CD4-positive, alpha-beta T cell treated with Interleukin-15 for 4 hours (primary cell): ENCODE measurements at regions not wholly inside any gene's neighbourhood (a gene's known extent, or its start where the extent isn't known, plus 50 kb on each side); places are given as distances from the start of the nearest gene placed in this dataset.

Source experiments
- DNase-seq: peaks from one replicate; pipeline ENCODE4 v3.0.0-alpha.2; 2020; ENCODE audit warnings: low spot score

- no peak for DNase-seq
Measured at GRCh38 chr15:26376243-26376642, 396.6 kb downstream of the GABRB3 start.

GRCh38 chr15:26374806-26375205, 398.1 kb downstream of the GABRB3 start:
- no peak for DNase-seq

GRCh38 chr15:26372706-26373105, 400.2 kb downstream of the GABRB3 start:
- DNase-seq: no peak

GRCh38 chr15:26365077-26365476, 407.8 kb downstream of the GABRB3 start:
- no peak for DNase-seq

- no peak for DNase-seq
Measured at GRCh38 chr15:26359855-26360254, 413.0 kb downstream of the GABRB3 start.

- no peak for DNase-seq
Measured at GRCh38 chr15:26358708-26359107, 414.2 kb downstream of the GABRB3 start.

- DNase-seq: no peak
Measured at GRCh38 chr15:26357653-26358052, 415.2 kb downstream of the GABRB3 start.

GRCh38 chr15:26355472-26356074, 417.3 kb downstream of the GABRB3 start:
- no peak for DNase-seq

- DNase-seq: no peak
Measured at GRCh38 chr15:26352909-26353308, 420.0 kb downstream of the GABRB3 start.

- DNase-seq: no peak
Measured at GRCh38 chr15:26352406-26352805, 420.5 kb downstream of the GABRB3 start.

- DNase-seq: no peak
Measured at GRCh38 chr15:26325495-26325894, 447.4 kb downstream of the GABRB3 start.

- no peak for DNase-seq
Measured at GRCh38 chr15:26323566-26323965, 449.3 kb downstream of the GABRB3 start.

GRCh38 chr15:26318689-26319088, 454.2 kb downstream of the GABRB3 start:
- no peak for DNase-seq

GRCh38 chr15:26314577-26314976, 451.4 kb upstream of the ATP10A start:
- no peak for DNase-seq

- DNase-seq: no peak
Measured at GRCh38 chr15:26311710-26312236, 448.6 kb upstream of the ATP10A start.

- DNase-seq: no peak
Measured at GRCh38 chr15:26298659-26299170, 435.6 kb upstream of the ATP10A start.

GRCh38 chr15:26298010-26298658, 435.0 kb upstream of the ATP10A start:
- no peak for DNase-seq

GRCh38 chr15:26295336-26296085, 432.4 kb upstream of the ATP10A start:
- no peak for DNase-seq

GRCh38 chr15:26294059-26294689, 431.0 kb upstream of the ATP10A start:
- DNase-seq: no peak

GRCh38 chr15:26287381-26287780, 424.3 kb upstream of the ATP10A start:
- DNase-seq: no peak

- no peak for DNase-seq
Measured at GRCh38 chr15:26280281-26280680, 417.2 kb upstream of the ATP10A start.

- DNase-seq: no peak
Measured at GRCh38 chr15:26261966-26262365, 398.8 kb upstream of the ATP10A start.
